Retinal pigment epithelial cell (primary cell): ENCODE measurements at regions not wholly inside any gene's neighbourhood (a gene's known extent, or its start where the extent isn't known, plus 50 kb on each side); places are given as distances from the start of the nearest gene placed in this dataset.
"Not testable (repeated sequence)": the region's sequence is repeated elsewhere in the genome, so short reads cannot be mapped to it uniquely, and the experiment has no call there.

Experiments used
- DNase-seq: peaks from one replicate; pipeline ENCODE4 v3.0.0-alpha.2; 2010; ENCODE audit warnings: low read depth
- H3K4me3 ChIP-seq: 2 replicates; pipeline ENCODE4 v1.5.1; 2011; ENCODE audit warnings: mild to moderate bottlenecking, low read length, control low read depth, moderate library complexity
- TF ChIP-seq, protein P1 (sequence below): conservative IDR thresholded peaks from 2 replicates; pipeline ENCODE4 v1.5.1; 2011; ENCODE audit warnings: low read depth, low read length, control low read depth, inconsistent platforms

DNA sequence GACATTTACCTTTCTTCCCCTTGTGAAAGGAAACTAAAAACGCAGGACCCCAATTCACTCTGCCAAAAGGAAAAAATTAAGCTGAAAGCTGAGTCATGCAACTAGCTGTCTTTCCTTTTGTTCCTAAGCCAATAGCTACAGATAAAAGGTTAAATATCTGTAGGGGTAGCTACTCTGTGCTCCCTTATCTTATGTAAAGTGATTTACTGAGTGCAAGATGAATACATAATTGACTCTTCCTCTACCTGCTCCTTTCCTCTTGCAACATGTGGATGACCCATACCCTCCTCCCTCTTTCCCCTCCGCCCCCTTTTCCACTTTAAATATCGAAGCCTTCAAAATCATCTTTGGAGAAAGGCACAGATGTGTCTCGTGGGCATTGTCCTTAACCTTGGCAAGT is 68.0 kb upstream of the ZNF157 start:
- no peak for DNase-seq
- no peak overlapping the region for H3K4me3 ChIP-seq
- TF ChIP-seq, protein P1, sequence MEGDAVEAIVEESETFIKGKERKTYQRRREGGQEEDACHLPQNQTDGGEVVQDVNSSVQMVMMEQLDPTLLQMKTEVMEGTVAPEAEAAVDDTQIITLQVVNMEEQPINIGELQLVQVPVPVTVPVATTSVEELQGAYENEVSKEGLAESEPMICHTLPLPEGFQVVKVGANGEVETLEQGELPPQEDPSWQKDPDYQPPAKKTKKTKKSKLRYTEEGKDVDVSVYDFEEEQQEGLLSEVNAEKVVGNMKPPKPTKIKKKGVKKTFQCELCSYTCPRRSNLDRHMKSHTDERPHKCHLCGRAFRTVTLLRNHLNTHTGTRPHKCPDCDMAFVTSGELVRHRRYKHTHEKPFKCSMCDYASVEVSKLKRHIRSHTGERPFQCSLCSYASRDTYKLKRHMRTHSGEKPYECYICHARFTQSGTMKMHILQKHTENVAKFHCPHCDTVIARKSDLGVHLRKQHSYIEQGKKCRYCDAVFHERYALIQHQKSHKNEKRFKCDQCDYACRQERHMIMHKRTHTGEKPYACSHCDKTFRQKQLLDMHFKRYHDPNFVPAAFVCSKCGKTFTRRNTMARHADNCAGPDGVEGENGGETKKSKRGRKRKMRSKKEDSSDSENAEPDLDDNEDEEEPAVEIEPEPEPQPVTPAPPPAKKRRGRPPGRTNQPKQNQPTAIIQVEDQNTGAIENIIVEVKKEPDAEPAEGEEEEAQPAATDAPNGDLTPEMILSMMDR: no peak

- H3K4me3 ChIP-seq, DNase-seq: not testable (repeated sequence)
These were observed 63.8 kb upstream of the ZNF157 start for GRCh38 chrX:47306471-47307023.

GRCh38 chrX:47311932-47312774 is 58.2 kb upstream of the ZNF157 start:
- no peak overlapping the region for H3K4me3 ChIP-seq
- peak; percentile 40 for DNase-seq
- TF ChIP-seq, protein P1: peak; percentile 69

- DNase-seq: no peak
- no peak overlapping the region for H3K4me3 ChIP-seq
- TF ChIP-seq, protein P1: no peak
These were observed 57.3 kb upstream of the ZNF157 start for GRCh38 chrX:47313056-47313455.

GRCh38 chrX:47316276-47317025 is 53.9 kb upstream of the ZNF157 start:
- TF ChIP-seq, protein P1: no peak
- no peak overlapping the region for H3K4me3 ChIP-seq
- DNase-seq: no peak
